ENCODE measurements at regions not wholly inside any gene's neighbourhood (a gene's known extent, or its start where the extent isn't known, plus 50 kb on each side); places are given as distances from the start of the nearest gene placed in this dataset.

DNA sequence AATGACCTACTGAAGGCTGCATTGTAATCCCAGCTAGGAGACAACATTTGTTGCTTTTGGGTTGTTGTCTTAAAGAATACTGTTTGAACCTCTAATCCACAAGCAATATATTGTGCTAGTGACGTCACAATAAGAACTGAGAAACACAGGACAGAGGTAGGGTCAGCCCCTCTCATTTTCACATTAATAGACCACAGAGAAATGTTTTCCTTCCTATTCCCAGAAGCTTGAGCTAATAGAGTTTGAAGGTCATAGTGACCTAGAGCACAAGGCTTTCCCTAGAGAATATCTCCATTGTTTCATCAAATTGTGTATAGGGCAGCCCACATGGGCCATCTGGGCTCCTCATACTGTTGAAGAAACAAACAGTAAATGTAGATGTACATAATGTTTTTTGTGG, 300.9 kb upstream of the AKR1E2 start:
- Mint-ChIP-seq H3K36me3 (no peaks in the 10 kb centered on the region), H3K27ac (no peak overlapping the region), H3K4me1 (ENCODE audit: low read depth) (no peaks in the 10 kb centered on the region), H3K9me3 (ENCODE audit: low read depth) (no peaks in the 10 kb centered on the region), H3K27me3 (peaks cover 3% of the 10 kb centered on the region), H3K4me3 (no peak overlapping the region)

DNA sequence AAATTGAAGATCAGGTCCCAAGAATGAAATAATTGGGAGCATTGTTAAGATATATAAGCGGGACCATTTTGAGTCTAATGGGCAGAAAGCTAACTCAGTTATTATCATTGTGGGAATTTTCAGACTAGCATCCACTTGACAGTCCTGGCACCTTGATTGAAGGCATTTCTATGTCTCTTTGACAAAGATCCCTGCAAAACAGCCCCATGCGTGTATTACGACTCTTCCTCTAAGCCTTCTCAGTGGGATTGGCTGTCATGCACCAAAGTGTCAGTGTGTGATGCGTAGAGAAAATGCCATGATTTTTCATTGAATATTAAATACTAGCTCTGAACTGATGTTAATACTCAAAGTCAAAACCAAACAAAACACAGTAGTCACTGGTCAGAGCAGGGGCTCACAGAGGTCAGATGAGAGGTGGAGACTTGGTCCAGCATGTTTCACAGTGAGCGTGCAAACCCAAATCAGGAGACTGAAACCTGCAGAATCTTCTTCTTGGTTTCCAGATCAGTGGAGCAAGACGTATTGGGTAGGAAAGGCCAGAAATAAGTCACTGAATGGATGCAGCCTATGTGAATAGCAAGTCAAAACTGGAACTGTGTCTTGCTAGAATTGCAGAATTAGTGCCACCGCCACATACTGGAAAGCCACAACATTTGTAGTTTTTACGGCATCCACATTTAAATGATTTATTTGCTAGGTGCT, 303.6 kb upstream of the AKR1E2 start:
- no peaks in the 10 kb centered on the region for H3K4me1 Mint-ChIP-seq (ENCODE audit: low read depth)
- H3K27ac Mint-ChIP-seq = no peak overlapping the region
- no peak overlapping the region for H3K4me3 Mint-ChIP-seq
- H3K27me3 Mint-ChIP-seq = peaks cover 7% of the 10 kb centered on the region
- H3K36me3 Mint-ChIP-seq = no peaks in the 10 kb centered on the region
- no peaks in the 10 kb centered on the region for H3K9me3 Mint-ChIP-seq (ENCODE audit: low read depth)

DNA sequence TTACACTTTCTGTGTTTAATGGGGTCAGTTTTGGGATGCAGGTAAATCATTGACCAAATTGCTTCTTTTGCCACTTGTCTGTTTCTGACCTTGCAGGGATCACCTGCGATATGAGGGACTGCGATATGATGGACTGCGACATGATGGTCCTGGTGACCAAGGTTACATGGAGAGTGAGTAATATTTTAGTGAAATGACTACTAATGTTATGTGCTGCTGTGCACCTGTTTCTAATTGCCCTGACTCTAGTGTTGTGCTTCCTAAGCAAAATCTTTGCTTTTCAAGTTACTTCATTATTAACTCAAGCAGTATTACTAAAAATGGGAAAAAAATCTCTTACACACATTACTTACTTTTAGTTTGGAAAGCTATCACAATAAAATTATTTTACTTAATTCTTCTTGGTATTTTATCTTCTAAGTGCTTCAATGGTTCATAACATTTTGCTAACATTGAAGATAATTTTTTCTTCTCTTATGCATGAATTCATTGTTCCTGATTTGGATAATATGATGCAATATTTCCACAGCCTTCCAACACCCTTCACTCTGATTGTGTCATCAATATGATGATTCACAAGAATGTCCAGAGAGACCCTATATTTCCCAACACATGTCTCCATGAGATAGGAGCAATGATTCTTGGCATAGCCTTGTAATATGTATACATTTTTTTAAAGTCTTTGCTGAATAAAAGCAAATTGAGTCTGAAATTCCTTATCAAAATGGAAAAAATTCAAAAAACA, 306.2 kb upstream of the AKR1E2 start:
- H3K27ac Mint-ChIP-seq = no peak overlapping the region
- no peaks in the 10 kb centered on the region for H3K4me1 Mint-ChIP-seq (ENCODE audit: low read depth)
- H3K4me3 Mint-ChIP-seq = no peak overlapping the region
- peaks cover 10% of the 10 kb centered on the region for H3K27me3 Mint-ChIP-seq
- H3K9me3 Mint-ChIP-seq (ENCODE audit: low read depth) = no peaks in the 10 kb centered on the region
- no peaks in the 10 kb centered on the region for H3K36me3 Mint-ChIP-seq

DNA sequence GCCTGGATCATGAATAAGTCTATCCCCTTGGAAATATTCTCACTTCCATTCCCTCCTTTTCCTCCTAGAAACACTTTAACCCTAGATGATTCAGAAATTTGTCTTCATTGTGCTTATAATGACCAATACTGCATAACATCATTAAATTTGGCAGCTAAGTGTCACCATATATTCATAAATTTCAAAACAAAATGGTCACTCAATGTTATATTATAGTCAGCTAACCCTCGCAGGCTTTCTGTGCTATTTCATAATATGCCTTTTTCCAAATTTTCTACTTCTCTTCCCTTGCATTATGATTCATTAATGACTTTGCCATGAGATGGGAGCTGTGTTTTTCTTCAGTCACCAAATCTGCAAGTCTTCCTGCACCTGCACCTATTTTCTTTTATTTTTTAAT, 308.3 kb upstream of the AKR1E2 start:
- no peak overlapping the region for H3K27ac Mint-ChIP-seq
- no peaks in the 10 kb centered on the region for H3K4me1 Mint-ChIP-seq (ENCODE audit: low read depth)
- H3K9me3 Mint-ChIP-seq (ENCODE audit: low read depth) = no peaks in the 10 kb centered on the region
- H3K27me3 Mint-ChIP-seq = peaks cover 10% of the 10 kb centered on the region
- H3K36me3 Mint-ChIP-seq = no peaks in the 10 kb centered on the region
- no peak overlapping the region for H3K4me3 Mint-ChIP-seq

DNA sequence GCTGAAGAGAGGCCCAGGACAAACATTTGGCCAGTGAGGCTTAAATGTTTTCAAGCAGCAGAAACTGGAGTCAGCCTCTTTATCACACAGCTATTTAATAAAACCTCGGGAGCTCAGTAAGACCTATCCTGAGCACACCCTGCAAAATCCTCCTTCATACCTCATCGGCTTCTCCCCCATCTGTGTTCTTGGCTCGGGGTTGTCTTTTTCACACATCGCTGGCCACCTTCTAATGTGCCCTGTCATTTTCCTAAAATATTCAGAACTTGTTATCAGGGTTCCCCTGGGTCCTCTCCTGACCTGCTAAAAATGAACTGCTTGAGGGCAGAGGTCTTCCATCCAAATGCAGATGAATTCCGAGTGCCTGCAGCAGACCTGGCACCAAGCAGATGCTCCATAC, 310.3 kb upstream of the AKR1E2 start:
- no peaks in the 10 kb centered on the region for H3K4me1 Mint-ChIP-seq (ENCODE audit: low read depth)
- H3K9me3 Mint-ChIP-seq (ENCODE audit: low read depth) = no peaks in the 10 kb centered on the region
- no peak overlapping the region for H3K27ac Mint-ChIP-seq
- H3K4me3 Mint-ChIP-seq = no peak overlapping the region
- no peaks in the 10 kb centered on the region for H3K36me3 Mint-ChIP-seq
- H3K27me3 Mint-ChIP-seq = peaks cover 9% of the 10 kb centered on the region

DNA sequence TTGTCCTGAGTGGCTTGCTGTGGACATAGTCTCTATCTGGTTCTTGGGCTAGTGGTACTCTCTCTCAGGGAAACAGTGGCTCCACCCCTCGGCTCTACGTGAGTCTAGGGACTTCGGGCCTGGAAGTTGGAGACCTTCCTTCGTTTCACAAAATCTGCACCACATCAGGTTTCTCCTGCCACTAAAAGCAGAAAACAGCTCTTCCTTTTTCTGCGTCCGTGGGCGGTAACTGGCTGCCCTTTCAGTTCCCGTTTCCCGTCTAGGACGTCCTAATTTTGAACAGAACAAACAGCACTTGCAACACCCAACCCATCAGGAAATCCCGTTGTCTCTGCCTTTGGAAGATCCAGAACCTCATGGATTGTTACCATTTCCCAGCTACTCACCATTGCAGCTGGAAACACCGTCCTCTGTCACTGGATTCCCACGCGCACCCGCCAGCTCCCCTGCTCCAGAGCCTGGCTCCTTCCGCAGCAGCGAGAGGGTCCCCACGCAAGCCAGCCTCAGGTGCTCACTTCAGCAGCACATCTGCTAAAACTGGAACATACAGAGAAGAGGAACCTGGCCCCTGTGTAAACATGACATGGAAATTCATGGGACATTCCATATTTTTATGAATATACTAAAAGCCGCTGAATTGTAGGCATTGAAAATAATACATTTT, 311.4 kb upstream of the AKR1E2 start:
- Mint-ChIP-seq H3K9me3 (ENCODE audit: low read depth) (no peaks in the 10 kb centered on the region), H3K4me3 (no peak overlapping the region), H3K4me1 (ENCODE audit: low read depth) (no peaks in the 10 kb centered on the region), H3K27ac (no peak overlapping the region), H3K27me3 (peaks cover 7% of the 10 kb centered on the region), H3K36me3 (no peaks in the 10 kb centered on the region)

DNA sequence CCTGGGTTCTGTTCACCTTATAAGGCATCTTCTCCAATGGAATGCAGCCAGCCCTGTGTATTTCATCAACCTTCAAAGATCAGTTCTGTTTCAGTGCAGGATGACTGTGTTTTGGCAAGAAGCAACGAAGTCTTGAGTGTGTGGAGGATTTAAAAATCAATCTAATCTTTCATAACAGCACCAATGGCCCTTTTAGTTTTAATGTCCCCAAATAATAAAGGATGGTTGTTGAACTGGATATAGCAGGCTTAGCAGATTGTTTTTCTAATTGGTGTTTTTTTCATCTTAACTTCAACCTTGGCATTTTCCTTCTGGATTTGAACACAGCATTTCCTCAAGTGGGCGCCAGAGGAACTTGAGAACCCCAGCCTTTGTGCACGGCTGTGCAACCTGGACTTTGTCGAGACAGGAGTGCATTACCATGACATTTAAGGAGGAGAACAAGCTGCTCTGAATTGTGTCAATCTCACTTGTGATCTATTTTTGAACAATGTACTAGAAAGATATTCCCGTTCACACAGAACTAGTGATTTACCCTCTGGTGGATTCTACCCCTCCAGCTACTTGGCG, 313.3 kb upstream of the AKR1E2 start:
- no peaks in the 10 kb centered on the region for H3K9me3 Mint-ChIP-seq (ENCODE audit: low read depth)
- H3K36me3 Mint-ChIP-seq = no peaks in the 10 kb centered on the region
- H3K27me3 Mint-ChIP-seq = peaks cover 5% of the 10 kb centered on the region
- no peak overlapping the region for H3K27ac Mint-ChIP-seq
- H3K4me3 Mint-ChIP-seq = no peak overlapping the region
- H3K4me1 Mint-ChIP-seq (ENCODE audit: low read depth) = no peaks in the 10 kb centered on the region

DNA sequence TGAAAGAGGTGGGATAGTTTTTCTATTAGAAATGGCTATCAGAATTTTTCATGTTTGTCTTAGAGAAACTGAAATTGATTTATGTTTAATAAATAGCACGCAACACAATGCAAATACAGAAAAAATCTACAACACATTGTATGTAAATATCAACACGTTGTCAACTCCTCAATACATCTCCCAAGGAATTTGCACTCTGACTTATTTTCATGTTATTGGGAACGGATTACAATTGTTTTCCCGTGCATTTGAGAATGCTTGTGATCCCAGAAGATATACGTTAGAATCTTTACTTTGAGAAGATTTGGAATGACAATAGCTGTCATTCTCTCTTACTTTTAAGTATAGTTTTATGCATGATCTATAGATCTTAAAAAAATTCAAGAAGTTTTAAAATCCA, 313.8 kb upstream of the AKR1E2 start:
- Mint-ChIP-seq H3K27me3 (peaks cover 3% of the 10 kb centered on the region), H3K36me3 (no peaks in the 10 kb centered on the region), H3K27ac (no peak overlapping the region), H3K4me1 (ENCODE audit: low read depth) (no peaks in the 10 kb centered on the region), H3K4me3 (no peak overlapping the region), H3K9me3 (ENCODE audit: low read depth) (no peaks in the 10 kb centered on the region)

DNA sequence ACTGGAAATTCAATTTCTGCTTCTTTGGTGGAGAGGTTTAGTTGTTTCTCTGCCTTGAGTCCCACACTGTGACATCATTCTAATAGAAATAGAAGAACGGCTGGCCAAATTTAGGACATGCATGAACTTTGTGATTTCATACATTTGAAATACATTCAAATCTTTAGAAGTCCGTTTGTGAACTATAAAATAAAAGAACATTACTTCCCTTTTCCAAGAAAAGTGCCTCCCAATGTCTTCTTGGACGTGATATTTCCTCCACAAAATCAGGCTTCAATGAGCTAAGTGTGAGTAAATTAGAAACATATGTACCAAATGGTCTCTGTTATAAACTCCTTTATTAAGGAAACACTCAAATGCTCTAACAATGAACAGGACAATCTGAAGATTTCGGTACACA, 314.5 kb upstream of the AKR1E2 start:
- no peak overlapping the region for H3K27ac Mint-ChIP-seq
- H3K4me3 Mint-ChIP-seq = no peak overlapping the region
- peaks cover 3% of the 10 kb centered on the region for H3K27me3 Mint-ChIP-seq
- no peaks in the 10 kb centered on the region for H3K9me3 Mint-ChIP-seq (ENCODE audit: low read depth)
- no peaks in the 10 kb centered on the region for H3K4me1 Mint-ChIP-seq (ENCODE audit: low read depth)
- H3K36me3 Mint-ChIP-seq = no peaks in the 10 kb centered on the region

DNA sequence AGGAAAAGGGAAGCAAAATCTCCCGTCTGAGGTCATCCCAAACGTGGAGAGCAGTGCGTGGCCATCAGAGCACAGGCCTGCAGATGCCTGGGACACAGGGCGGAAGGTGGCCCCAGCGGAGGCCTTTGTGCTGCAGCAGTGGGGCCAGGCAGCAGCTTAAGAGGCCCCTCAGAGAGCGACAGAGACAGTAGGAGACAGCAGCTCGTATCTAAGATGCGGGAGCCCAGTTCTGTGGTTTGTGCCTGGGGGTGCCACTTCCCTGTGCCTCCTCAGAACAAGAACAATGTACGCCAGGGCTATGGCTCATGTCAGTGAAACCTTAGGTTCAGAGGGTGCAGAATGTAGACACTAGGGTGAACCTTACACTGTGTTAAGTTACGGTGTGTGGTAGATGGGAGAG, 316.6 kb upstream of the AKR1E2 start:
- Mint-ChIP-seq H3K4me3 (no peak overlapping the region), H3K27me3 (no peaks in the 10 kb centered on the region), H3K36me3 (no peaks in the 10 kb centered on the region), H3K9me3 (ENCODE audit: low read depth) (no peaks in the 10 kb centered on the region), H3K4me1 (ENCODE audit: low read depth) (no peaks in the 10 kb centered on the region), H3K27ac (no peak overlapping the region)

DNA sequence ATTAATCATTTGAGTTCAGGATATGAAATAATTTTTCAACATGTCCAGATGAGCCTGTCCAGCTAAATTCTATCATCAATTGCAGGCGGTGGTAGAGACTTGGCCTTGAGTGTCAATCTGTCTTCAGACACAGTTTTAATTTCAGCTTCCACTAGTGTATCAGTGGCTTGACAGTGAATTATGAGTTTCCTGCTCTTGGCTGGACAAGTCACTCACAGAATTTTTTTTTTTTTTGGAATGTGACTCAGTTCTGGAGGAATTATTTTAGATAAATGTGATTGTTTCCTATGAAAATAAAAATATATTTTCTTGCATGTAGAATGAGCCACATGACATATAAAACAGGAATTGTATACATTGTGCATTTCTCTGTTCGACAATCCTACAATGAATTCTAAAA, 319.9 kb upstream of the AKR1E2 start:
- H3K9me3 Mint-ChIP-seq (ENCODE audit: low read depth) = no peaks in the 10 kb centered on the region
- no peak overlapping the region for H3K27ac Mint-ChIP-seq
- no peaks in the 10 kb centered on the region for H3K4me1 Mint-ChIP-seq (ENCODE audit: low read depth)
- no peaks in the 10 kb centered on the region for H3K36me3 Mint-ChIP-seq
- no peaks in the 10 kb centered on the region for H3K27me3 Mint-ChIP-seq
- H3K4me3 Mint-ChIP-seq = no peak overlapping the region

DNA sequence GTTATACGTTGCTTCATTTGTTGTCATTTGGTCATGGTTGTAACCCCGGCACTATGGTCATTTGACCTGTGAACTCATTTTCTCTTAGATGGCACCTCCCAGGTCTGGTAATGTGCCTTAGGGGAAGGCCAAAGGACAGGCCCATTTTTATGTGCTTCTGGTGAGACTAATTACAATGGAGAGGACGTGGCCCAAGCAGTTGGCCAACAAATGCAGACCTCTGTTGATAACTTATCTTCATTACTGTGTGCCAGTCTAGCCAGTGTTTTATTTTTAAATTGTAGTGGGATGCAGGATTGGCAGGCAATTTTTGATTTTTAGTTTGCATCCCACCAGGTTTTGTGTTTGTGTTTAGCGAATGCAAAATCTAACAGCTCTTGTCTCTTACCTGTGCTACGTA, 321.5 kb upstream of the AKR1E2 start:
- Mint-ChIP-seq H3K4me1 (ENCODE audit: low read depth) (no peaks in the 10 kb centered on the region), H3K9me3 (ENCODE audit: low read depth) (no peaks in the 10 kb centered on the region), H3K36me3 (no peaks in the 10 kb centered on the region), H3K27ac (no peak overlapping the region), H3K4me3 (no peak overlapping the region), H3K27me3 (no peaks in the 10 kb centered on the region)

DNA sequence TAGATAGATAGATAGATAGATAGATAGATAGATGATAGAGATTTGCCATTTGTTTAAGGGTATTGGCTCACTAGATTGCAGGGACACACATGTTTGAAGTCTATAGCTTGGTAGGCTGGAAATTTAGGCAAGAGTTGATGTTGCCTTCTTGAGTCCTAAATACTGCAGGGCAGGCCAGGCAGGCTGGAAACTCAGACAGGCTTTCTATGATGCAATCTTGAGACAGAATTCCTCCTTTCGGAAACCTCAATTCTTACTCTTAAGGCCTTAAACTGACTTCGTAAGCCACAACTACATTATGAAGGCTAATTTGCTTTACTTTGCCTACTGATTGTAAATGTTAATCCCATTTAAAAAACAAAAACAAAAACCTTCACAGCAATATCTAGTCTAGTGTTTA, 322.9 kb upstream of the AKR1E2 start:
- Mint-ChIP-seq H3K9me3 (ENCODE audit: low read depth) (no peaks in the 10 kb centered on the region), H3K4me3 (no peak overlapping the region), H3K36me3 (no peaks in the 10 kb centered on the region), H3K27ac (no peak overlapping the region), H3K27me3 (no peaks in the 10 kb centered on the region), H3K4me1 (ENCODE audit: low read depth) (no peaks in the 10 kb centered on the region)

DNA sequence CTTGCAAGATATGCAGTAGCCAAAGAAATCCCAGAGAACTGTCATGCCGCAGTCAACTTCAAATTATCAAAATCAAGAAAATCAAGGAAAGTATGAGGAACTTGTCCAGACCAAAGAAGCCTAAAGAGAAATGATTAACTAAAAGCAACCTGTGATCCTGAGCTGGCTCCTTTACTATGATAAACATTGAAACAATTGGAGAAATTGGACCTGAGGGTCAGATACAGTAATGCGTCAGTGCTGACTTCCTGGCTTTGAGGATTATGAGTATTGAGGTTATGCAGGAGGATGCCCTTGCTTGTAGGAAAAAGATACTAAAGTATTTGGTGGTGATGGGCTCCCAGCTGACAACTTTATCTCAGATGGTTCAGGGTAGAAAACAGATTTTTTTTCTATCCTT, 324.7 kb upstream of the AKR1E2 start:
- no peaks in the 10 kb centered on the region for H3K9me3 Mint-ChIP-seq (ENCODE audit: low read depth)
- H3K27ac Mint-ChIP-seq = no peak overlapping the region

DNA sequence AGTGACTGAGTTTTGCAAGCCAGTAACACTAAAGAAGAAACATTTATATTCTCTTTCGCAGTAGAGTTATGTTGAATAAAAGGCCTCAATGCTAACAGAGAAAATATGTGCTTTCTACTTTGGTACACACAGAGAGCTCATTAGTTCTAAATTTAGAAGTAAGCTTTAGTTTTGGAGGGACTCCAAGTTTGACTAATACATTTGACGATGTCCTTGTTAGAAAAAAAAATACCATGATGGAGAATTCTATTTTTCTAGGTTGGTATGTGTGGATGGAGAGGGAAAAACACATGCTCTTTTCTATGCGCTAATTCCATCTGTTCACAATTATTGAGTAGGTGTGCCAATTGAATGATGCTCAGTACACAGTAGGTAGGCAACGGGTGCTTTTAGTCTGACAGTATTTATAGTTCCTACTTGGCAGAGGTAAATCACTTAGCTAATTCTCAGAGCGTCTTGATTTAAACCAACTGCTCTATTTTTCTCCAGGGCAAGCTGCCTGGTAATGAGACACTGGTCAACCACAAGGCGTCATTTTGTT, 327.2 kb upstream of the AKR1E2 start:
- Mint-ChIP-seq H3K4me3 (no peak overlapping the region), H3K27me3 (no peaks in the 10 kb centered on the region), H3K36me3 (no peaks in the 10 kb centered on the region), H3K9me3 (ENCODE audit: low read depth) (no peaks in the 10 kb centered on the region), H3K4me1 (ENCODE audit: low read depth) (no peaks in the 10 kb centered on the region), H3K27ac (no peak overlapping the region)

More for the DNA sequence above, 324.7 kb upstream of the AKR1E2 start:
- Mint-ChIP-seq H3K36me3 (no peaks in the 10 kb centered on the region), H3K4me3 (no peak overlapping the region), H3K27me3 (no peaks in the 10 kb centered on the region), H3K4me1 (ENCODE audit: low read depth) (no peaks in the 10 kb centered on the region)

All from activated naive CD8-positive, alpha-beta T cell (primary cell).